ENCODE measurements at regions not wholly inside any gene's neighbourhood (a gene's known extent, or its start where the extent isn't known, plus 50 kb on each side); places are given as distances from the start of the nearest gene placed in this dataset.

DNA sequence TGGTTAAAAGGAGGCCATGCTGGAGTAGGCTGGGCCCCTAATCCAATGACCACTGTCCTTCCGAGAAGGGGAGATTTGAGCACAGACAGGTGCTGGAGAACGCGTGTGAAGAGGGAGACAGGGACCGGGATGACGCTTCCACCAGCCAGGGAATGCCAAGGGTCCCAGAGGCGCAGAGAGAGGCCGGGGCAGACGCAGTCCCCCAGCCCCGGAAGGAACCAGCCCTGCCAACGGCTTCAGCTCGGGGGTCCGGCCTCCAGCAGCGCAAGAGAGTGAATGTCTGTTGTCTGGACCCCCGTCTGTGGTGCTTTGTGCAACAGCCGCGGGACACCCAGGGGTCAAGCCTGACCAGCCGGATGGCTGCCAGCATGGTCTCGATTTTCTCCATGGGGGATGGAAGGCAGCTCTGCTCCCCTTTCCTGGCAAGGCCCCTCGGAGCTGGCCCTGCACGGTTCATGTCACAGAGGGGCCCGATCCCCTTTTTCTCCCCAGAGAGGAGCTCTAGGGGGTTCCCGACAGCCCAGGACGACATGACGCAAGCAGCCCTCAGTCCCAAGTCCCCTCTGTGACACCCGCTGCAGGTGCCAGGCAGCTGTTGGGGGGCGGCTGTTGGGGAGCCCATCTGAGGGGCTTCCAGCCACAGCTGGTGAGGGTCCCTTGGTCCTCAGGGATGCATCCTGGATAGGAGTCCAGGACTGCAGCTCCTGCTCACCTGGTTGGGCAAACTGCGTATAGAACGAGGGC, 73.5 kb downstream of the SIK1 start:
- TF ChIP-seq, protein P1, sequence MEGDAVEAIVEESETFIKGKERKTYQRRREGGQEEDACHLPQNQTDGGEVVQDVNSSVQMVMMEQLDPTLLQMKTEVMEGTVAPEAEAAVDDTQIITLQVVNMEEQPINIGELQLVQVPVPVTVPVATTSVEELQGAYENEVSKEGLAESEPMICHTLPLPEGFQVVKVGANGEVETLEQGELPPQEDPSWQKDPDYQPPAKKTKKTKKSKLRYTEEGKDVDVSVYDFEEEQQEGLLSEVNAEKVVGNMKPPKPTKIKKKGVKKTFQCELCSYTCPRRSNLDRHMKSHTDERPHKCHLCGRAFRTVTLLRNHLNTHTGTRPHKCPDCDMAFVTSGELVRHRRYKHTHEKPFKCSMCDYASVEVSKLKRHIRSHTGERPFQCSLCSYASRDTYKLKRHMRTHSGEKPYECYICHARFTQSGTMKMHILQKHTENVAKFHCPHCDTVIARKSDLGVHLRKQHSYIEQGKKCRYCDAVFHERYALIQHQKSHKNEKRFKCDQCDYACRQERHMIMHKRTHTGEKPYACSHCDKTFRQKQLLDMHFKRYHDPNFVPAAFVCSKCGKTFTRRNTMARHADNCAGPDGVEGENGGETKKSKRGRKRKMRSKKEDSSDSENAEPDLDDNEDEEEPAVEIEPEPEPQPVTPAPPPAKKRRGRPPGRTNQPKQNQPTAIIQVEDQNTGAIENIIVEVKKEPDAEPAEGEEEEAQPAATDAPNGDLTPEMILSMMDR (IDR thresholded peaks at IDR 0.05), result no peak
- TF ChIP-seq POLR2A (IDR thresholded peaks at IDR 0.05), result no peak
